CD4-positive, alpha-beta T cell treated with Interleukin-4 for 1 hour (primary cell): ENCODE measurements at regions not wholly inside any gene's neighbourhood (a gene's known extent, or its start where the extent isn't known, plus 50 kb on each side); places are given as distances from the start of the nearest gene placed in this dataset.

Experiments used
- DNase-seq, 2 donors: peaks; one replicate each; pipeline ENCODE4 v3.0.0-alpha.2; 2020 to 2022

DNA sequence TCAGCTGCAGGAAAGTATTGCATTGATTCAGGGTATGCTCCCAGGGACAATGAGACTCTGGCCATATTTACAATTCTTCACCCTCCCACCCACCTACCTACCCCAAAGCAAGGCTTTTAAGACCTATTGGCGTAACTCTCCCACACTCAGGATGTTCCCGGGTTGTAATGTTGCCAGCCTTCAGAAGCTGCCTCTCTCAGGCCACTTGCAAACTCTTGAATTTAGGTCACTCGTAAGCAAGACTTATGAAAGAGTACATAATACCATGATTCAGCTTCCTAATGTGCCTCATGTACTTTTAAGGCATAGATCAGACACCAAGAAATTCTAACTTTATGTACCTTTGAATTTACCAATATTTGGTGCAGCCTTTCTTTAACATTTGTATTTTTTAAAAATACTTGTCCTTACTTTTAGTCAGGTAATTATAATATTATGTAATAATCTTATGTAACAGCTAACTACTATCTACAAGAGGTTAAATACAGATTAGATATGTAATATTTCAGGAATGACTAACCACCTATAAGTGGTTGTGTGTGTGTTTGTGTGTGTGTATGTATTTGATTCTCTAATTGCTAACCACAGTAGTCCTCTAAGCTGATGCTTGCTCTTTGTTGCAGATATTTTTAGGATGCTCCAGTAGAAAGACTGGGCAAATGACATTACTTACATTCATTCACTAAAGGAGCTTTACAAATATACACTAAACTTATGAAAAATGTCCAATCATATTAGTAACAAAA is 630.5 kb upstream of the MEF2C start:
- DNase-seq: no peak

DNA sequence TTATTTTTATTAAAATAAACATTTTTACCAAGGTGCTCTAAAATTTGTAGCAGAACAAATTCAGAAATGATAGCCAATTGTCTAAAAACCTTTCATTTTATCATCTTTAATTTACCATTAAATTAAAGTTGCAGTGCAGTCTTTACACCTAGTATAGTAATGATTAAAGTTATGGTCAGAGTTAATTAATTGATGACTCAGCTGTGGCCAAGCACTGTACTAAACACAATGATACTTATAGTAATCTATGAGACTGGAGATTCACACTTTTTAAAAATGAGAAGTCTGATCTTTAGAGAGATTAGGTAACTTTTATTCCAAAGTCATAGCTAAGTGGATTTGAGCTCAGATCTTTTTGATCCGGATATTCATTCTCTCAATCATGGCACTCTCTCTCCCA is 621.1 kb upstream of the MEF2C start:
- no peak for DNase-seq

DNA sequence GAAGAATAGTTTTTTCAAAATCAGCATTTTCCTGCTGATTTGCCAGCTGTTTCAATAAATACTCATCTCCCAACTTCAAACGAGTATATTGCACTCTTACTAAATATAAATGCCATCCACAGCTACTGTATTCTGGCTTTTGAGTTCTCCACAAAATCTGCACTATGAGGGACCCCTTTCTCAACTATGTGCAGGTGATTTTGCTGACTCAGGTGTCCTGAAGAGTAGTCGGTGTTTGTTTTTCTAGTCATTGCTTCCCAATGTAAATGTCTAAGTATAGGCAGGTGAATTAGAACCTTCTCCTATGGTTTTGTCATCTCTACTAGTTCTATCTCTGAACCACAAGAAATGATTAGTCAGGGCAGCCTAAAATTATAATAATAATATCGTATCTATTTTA is 616.8 kb upstream of the MEF2C start:
- no peak for DNase-seq

DNA sequence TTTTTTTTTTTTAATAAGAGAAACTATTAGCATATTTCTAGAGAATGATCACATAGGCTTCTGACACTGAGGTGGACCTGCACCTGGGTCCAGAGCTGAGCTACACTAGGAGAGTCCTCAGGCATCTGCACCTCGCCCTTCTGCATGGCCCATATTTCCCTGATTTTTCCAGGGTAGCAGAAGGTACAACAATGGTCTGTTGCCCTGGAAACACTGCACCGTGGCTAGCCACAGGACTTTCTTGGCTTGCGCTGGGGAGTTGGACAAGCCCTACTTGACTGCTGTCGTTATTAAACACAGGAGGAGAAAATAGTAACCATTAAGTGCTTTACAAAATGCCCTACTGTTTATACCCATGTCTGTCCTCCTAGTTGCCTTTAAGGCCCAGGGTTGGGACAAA is 615.7 kb upstream of the MEF2C start:
- no peak for DNase-seq

DNA sequence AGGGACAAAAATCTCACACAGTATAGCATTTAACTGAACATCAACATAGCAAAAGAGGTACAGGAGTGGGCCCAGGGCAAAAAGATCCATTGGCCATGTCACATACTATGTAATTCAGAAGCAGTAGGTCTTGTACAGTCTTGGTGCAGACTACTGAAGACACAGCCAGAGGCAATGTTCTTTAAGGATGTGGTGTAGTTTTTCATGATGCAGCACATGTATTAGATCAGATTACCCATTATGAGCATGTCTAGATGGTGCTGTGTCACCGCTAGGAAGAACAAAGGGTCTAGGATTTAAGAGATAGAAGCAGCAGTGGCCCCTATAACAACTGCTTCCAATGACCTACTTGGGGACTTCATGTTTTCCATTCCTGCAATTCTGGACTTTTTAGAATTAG is 610.4 kb upstream of the MEF2C start:
- DNase-seq: no peak

DNA sequence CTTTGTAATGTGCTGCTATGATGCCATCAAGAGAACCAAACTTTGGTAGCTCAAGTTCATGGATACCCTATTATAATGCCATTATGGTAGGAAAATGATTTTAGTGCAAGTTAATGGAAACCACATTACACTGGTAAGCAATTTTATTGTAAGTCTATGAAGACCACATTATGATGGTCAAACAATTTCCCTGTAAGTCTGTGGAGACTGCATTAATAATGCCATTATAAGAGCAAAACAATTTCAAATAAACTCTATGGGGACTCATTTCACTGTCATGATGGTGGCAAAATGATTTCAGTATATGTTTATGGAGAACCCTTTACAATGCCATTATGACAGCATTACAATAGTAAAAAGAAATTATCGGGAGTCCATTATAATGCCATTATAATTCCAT is 602.0 kb upstream of the MEF2C start:
- DNase-seq: no peak

DNA sequence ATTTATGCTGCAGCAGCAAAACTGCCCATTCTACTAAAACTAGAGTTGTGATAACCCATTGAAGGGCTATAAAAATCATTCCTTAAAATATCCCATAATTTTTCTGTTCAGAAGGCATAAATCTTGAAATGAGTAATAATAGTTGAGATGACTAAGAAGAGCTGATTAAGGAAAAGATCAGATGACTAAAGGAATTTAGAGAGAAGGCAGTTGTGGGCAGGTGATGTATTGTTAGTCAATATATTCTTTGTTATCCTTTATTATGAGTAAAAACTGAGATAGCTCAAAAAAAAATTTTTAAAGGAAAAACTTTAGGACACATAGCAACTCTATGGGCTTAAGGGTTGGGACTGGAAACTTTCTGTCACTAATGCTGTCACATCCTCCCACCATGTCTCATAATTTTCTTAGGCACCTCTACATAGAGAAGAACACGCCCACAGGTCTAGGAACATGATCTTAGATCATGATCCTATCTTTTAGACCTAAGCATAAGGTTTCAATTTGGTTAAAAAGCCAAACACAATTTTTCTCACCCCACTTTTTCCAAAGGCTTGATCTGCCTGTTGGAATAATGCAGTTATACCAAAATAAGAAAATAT is 597.5 kb upstream of the MEF2C start:
- no peak for DNase-seq

DNA sequence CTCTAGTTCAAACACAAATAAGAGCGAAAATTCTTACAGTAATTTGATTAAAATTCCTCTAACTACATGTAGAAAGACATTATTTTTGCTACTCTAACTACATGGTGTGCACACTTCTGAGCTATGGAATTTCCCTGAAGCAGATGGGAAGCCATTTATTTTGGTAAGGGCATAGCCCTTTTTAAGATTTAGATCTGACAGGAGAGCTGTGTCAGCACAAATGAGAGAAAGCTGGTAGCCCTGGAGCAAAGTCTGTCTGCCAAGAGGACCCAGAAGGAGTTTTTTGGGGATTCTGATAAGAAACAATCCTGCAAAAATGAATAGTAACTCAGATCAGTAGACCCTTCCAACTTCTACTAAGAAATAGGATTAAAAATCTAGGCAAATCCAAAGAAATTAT is 595.9 kb upstream of the MEF2C start:
- no peak for DNase-seq

DNA sequence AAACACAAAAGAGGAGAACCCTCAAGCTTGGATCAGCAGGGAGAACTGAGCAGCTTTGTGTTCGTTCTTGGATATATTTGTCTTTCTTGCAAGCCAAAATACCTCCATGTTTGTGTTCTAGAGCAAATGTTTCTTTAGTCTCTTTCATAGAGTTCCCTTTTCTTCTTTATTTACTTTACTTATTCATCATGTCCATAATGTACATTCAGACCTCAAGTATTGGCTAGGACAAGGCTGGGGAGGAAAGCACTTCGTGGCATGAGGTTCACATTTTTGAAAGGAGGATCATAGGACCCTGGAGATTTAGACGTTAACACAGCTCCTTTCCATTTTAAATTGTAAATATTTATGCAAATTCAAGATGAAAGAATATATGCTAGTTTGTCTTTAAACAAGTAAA is 590.2 kb upstream of the MEF2C start:
- DNase-seq: no peak

DNA sequence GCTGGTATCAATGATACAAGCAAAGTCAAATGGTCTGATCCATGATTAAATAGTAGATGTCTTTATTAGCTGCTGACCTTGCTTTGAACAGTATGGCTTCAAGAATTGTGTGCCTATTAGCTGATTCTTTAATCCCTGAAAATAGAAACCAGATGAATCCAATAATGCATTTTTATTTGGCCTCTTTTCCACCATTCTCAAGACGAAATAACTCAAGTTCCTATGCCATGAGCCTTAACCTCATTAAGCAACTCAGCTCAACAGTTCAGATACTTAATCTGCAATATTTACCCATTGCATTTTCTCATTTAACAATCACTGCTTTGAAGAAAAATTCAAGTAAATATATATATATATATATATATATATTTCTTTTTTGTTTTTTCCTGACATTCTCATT is 588.6 kb upstream of the MEF2C start:
- DNase-seq: no peak

DNA sequence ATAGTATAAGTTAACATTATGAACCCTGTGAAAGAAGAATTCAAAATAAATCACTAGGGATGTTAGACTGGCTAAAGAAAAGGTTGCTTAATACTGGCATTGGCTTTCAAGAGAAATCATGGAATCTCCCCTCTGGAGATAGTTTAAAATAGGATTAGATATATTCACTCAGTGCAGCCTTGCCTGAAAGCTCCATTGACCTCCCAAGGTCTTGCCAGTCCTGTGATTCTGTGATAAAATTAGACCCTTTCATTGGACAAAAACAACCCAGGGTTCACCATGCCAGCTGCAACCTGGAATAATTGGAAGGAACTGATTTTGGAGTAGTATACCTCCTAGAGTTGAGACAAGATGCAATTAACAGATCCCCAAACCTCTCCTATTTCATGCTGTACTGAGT is 588.1 kb upstream of the MEF2C start:
- DNase-seq: no peak

DNA sequence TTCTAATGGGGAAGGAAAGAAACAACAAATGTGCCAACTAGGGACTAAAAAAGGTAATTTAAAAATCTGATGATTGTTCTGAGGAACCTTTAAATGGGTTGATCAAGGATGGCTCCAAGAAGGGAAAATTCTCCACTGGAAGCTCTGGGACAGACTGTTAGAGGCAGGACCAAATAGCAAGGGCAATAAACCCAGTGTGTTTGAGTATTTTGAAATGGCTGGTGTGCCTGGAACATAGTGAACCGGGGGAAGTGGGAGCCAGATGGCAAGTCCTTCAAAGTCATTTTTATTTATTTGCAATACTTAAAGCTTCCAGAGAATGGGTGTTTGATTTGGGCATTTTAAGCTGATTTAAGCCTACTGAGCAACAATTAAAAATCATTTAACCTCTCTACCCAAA is 587.7 kb upstream of the MEF2C start:
- no peak for DNase-seq

DNA sequence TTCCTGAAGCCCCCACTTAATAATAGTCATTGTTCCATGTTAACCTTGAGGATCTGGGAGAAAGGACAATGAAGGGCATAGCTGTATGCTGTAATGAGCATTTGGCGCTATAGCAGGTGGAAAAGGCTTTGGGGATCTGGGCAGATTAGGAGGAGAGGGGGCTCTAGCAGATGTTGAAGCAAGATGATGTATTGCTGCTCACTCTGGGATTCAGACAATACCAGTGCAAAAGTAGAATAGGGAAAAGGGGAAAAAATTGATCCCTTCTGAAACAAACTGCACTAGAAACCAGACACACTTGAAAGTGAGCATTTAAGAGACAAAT is 575.3 kb upstream of the MEF2C start:
- no peak for DNase-seq

DNA sequence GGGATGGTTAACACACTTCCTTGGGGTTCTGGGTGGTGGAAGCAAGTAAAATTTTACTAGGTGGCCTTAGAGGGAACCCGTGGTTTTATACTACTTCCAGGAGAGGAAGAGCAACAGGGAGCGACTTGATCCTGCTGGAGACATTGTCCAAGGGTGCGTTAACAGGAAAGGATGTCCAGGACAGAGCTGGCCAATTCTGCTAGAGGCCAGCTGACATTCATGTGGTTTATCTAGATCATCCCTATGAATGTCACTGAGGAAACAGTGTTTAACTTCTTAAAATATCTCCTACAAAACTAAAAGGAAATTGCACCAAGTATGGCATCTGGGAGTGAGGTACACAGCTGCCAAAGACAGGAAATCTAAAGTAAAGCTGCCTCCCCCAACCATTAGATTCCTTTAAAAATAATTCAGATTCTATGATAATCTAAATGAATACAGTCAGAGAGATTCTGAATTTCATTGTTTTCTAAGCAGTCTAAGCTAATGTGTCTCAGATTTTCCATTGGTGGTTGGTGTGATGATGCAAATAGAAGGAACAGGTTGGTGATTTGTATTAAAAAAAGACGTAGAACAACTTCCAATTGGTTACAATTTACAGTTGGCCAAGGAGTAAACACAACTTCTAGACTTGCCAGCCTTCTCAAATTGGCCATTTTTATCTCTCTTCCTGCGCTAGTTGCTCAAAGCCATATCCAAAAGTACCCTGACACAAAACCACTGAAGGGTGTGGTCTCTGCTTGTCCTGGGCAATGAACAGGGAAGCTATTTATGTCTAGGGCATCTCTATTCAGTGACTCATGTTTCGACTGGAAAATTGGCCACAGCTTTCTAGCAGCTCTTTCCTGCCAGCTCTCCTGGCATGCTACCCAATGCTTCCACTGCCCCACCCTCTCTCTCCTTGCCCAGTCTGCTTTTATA is 574.7 kb upstream of the MEF2C start:
- DNase-seq: peak in 1 of 2 donors; percentile 15

DNA sequence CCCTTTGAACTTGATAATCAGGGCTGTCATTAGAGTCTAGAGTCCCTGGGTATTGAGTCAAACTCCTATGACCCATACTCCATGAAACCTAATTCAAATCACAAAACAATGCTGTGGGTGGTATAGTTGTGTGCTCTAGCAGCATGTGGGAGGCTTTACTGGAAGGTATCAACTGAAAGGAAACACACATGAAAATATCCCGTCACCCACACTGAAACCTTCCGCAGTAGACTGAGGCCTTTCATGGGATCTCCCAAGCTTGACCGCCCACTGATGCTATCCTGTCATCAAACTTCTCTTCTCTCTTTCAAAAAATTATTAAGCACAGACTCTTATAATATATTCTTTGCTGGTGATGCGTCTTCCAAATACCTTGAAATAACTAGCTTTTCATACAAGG is 569.1 kb upstream of the MEF2C start:
- no peak for DNase-seq

DNA sequence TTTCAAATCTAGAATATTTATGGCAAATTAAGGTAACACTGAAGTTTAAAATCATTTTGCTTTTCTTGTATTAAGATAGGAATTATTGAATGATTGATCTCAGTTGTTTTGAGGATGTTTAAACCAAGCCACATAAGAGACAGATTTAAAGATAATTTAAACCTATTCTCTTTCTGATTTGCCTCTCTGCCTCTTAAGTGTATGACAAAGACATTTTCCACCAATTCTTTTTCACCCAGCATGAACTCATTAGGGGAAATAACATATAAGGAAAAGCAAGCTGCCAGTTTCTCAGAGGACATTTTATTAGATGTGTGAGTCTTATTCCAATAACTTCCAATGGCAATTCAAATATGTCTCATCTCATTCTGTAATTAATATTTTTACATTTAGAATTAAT is 568.3 kb upstream of the MEF2C start:
- no peak for DNase-seq

DNA sequence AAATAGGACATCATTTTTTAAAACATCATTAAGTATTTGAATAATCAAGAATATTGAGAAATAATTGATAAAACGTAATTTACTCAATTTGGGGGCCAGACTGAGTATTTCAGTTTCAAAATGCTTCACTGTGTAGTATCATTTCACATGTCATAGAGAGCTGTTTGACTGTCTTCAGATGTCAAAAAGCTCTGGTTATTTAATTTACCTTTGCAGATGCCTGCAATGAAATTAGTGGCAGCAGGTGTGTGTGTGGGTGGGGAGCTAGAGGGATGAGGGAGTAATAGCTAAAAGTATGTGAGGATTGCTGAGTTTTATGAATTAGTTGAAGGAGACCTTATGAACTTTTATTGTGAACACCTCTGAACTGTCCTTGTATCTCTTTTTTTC is 567.2 kb upstream of the MEF2C start:
- DNase-seq: no peak

DNA sequence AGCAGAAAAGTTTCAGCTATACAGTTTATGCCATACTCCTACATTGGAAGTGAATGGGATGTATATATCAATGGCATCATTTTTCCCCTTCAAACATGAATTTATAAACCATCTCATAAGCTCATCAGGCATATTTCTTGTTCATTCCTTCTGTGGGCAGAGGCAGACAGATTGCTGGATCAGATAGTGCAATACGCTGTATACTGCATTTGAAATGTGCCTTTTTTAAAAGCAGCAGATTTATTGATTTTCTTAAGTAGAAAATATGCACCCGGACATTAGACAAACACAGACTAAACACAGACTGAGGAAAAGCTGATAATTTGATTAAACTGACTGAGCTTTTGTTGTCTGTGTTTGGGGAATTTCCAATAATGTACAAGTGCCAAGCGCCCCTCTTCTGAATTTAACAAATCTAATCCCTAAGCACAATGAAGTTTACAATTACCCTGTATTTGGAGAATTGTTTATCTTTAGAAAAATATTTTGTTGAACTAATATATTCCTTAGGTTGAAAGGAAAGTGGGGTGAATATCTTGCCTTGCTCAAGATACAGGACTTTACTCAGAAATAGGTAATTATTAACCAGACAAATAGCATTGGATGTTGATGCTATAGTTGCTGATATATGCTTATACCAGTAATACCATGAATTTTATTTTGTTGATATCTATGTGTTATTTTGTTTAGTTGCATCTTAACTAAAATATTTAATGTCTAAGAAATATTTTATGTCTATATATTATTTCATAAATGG is 566.6 kb upstream of the MEF2C start:
- no peak for DNase-seq

DNA sequence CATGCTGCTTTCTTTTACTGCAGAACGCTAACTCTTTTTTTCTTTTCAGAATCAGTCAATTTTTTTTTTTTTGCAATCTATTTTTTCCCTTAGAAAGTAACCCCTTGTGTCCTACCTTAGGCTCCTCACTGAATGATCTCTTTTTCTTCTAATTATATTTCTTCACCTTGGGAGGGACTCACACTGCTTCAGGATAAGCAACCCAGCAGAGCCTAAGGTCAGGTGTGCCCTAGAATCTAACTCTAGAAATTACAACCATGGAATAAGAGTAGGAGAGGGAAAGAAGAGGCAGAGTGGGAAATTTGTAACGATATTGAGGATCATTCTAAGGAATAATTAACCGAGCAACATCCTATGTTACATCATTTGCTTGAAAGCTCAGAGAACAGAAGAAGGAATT is 564.0 kb upstream of the MEF2C start:
- no peak for DNase-seq

DNA sequence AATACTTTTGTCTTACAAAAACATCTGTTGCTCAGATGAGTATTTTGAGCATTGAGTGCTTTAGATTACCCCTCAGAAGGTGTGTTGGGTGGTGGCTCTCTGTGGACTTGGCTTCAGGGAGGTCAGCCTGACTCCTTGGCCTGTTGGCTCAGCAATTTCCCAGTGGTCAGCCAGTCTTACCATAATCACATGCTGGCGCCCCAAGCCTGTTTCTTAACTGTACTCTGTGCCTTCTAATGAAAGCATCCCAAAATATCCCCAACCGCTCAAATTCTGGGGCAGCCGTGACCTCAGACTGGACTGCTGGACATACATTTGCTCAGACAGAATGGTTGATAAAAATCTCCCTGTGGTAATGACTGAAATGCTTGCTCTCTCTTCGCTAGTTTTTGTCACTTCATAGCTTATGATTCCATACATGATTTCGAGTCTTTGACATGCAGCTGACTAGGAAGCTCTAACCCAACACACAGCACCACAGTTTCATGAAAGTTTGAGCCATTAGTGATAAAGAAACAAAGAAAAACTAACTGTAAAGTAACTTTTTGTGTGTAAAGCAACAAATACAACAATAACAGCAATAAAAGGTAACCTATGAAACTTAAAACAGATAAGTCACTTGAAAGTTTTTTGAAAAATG is 562.2 kb upstream of the MEF2C start:
- DNase-seq: no peak

DNA sequence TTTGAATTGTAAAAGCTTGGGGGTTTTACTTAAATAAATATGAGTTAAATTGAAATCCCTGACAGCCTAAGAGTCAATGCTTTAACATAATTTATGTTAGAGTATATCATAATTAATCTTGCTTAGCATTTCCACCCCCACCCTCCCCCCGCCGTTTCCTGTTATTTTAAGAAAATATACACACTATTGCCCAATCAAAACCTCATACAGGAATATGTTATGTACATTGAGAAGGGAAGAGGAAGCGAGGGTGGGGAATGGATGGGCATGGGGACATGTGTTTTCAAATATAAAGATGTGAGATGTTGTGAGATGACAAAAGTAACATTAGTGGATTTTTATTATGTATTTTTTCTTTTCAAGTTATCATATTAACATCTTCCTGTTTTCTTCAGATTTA is 561.1 kb upstream of the MEF2C start:
- DNase-seq: no peak

DNA sequence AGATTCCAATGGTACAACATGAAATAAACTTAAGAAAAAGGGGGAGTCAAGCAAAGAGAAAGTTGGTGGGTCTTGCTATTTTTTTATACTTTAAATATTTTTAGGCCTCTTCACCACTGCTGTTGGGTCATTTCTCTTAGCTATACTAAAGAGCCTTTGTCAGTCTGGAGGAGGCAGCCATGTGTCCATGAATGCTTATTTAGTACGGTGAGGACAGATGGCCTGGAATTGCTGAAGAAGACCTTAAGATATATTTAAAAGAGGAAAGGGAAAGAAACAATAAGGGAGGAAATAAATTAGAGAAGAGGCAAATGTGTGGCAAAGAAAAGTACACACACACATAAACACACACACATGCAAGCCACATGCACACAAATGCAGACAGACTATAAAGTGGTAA is 560.5 kb upstream of the MEF2C start:
- no peak for DNase-seq

DNA sequence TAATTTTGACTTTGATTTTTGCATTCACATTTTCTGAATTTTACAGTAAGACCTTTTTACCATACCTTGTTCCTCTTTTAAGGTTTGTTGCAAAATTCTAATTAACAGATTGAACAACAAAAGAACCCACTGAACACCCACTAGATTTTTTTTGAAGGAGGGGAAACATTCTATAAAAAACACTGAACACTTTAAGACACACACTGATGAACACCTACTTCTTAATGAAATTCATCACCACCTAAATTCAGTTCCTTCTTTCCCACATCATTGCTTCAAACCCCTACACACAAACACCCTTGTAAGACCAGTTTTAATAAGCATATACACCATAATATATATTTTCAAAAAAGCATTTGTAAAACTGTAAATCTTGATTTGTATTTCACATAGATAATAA is 559.0 kb upstream of the MEF2C start:
- DNase-seq: no peak
